Smooth muscle cell (in vitro differentiated cells): ENCODE measurements at regions not wholly inside any gene's neighbourhood (a gene's known extent, or its start where the extent isn't known, plus 50 kb on each side); places are given as distances from the start of the nearest gene placed in this dataset.
"Not testable (repeated sequence)": the region's sequence is repeated elsewhere in the genome, so short reads cannot be mapped to it uniquely, and the experiment has no call there.

Experiments
- DNase-seq: peaks from one replicate; lab custom pipeline; 2025; ENCODE audit not compliant: unreplicated experiment; lab: John Stamatoyannopoulos, UW
- H2AFZ ChIP-seq: fragments of 200-600 bp; sonication (generic); 2 replicates; pipeline ENCODE4 v1.6.0; 2016; ENCODE audit warnings: antibody characterized with exemption, low read depth, mild to moderate bottlenecking
- H3F3A ChIP-seq: fragments of 200-600 bp; sonication (generic); 2 replicates; pipeline ENCODE4 v1.6.0; 2017; ENCODE audit warnings: antibody characterized with exemption, low read depth
- H3K27ac ChIP-seq: fragments of 200-600 bp; sonication (generic); 2 replicates; pipeline ENCODE4 v1.5.1; 2016; ENCODE audit warnings: low read depth, mild to moderate bottlenecking
- H3K27me3 ChIP-seq: fragments of 200-600 bp; sonication (generic); 2 replicates; pipeline ENCODE4 v1.6.1; 2016; ENCODE audit warnings: low read depth, mild to moderate bottlenecking
- H3K36me3 ChIP-seq: fragments of 200-600 bp; sonication (generic); 2 replicates; pipeline ENCODE4 v1.5.1; 2016; ENCODE audit warnings: low read depth
- H3K4me1 ChIP-seq: fragments of 200-600 bp; sonication (generic); 2 replicates; pipeline ENCODE4 v1.5.1; 2016; ENCODE audit warnings: low read depth
- H3K4me2 ChIP-seq: fragments of 200-600 bp; sonication (generic); 2 replicates; pipeline ENCODE4 v1.6.0; 2016; ENCODE audit warnings: mild to moderate bottlenecking
- H3K4me3 ChIP-seq: fragments of 200-600 bp; sonication (generic); 2 replicates; pipeline ENCODE4 v1.5.1; 2016; ENCODE audit warnings: mild to moderate bottlenecking
- H3K79me2 ChIP-seq: fragments of 200-600 bp; sonication (generic); 2 replicates; pipeline ENCODE4 v1.6.0; 2016; ENCODE audit warnings: low read depth, mild to moderate bottlenecking
- H3K9ac ChIP-seq: fragments of 200-600 bp; sonication (generic); 2 replicates; pipeline ENCODE4 v1.6.0; 2016; ENCODE audit warnings: low read depth
- H3K9me3 ChIP-seq: fragments of 200-600 bp; sonication (generic); replicated peaks from 2 replicates; pipeline ENCODE4 v1.5.1; 2016; ENCODE audit warnings: low read depth
- H4K20me1 ChIP-seq: fragments of 200-600 bp; sonication (generic); 2 replicates; pipeline ENCODE4 v1.6.0; 2016; ENCODE audit warnings: low read depth
- WGBS: methylation state at CpG from one replicate; pipeline ENCODE4 v1.1.7; 2016; ENCODE audit warnings: low lambda C conversion rate; 5-methylcytosine and 5-hydroxymethylcytosine counted together
- TF ChIP-seq, protein P1 (sequence below): fragments of 200-600 bp; sonication (generic); IDR thresholded peaks from 2 replicates; pipeline ENCODE4 v1.5.1; 2017; ENCODE audit warnings: borderline replicate concordance, mild to moderate bottlenecking, antibody characterized with exemption; ENCODE audit not compliant: insufficient read depth, poor library complexity, severe bottlenecking

DNA sequence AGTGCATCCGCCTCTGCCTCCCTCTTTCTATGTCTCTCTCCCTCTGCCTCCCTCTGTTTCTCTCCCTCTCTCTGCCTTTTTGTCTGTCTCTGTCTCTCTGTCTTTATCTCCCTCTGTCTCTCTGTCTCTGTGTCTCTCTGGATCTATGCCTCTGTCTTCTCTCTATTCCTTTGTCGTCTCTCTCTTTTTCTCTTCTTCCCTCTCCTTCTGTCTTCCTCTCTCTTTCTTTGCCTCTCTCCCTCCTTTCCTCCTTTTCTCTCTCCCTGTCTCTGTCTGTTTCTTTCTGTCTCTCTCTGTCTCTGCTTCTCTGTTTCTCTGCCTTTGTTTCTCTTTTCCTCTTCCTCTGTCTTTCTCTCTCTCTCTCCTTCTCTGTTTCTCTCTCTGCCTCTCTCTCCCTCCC lies 678.8 kb upstream of the NRP1 start:
- DNase-seq: no peak
- Histone ChIP-seq H2AFZ (no peak overlapping the region), H3K36me3 (no peaks in the 10 kb centered on the region), H3K27ac (no peak overlapping the region), H3K4me1 (no peaks in the 10 kb centered on the region), H3F3A (no peaks in the 10 kb centered on the region), H4K20me1 (no peaks in the 10 kb centered on the region), H3K27me3 (no peaks in the 10 kb centered on the region), H3K79me2 (no peaks in the 10 kb centered on the region), H3K4me2 (no peak overlapping the region), H3K9me3 (no peaks in the 10 kb centered on the region), H3K9ac (no peak overlapping the region), H3K4me3 (no peak overlapping the region)
- 98% methylated on average over 2 of the region's 2 CpGs for WGBS
- TF ChIP-seq, protein P1, sequence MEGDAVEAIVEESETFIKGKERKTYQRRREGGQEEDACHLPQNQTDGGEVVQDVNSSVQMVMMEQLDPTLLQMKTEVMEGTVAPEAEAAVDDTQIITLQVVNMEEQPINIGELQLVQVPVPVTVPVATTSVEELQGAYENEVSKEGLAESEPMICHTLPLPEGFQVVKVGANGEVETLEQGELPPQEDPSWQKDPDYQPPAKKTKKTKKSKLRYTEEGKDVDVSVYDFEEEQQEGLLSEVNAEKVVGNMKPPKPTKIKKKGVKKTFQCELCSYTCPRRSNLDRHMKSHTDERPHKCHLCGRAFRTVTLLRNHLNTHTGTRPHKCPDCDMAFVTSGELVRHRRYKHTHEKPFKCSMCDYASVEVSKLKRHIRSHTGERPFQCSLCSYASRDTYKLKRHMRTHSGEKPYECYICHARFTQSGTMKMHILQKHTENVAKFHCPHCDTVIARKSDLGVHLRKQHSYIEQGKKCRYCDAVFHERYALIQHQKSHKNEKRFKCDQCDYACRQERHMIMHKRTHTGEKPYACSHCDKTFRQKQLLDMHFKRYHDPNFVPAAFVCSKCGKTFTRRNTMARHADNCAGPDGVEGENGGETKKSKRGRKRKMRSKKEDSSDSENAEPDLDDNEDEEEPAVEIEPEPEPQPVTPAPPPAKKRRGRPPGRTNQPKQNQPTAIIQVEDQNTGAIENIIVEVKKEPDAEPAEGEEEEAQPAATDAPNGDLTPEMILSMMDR: no peak

DNA sequence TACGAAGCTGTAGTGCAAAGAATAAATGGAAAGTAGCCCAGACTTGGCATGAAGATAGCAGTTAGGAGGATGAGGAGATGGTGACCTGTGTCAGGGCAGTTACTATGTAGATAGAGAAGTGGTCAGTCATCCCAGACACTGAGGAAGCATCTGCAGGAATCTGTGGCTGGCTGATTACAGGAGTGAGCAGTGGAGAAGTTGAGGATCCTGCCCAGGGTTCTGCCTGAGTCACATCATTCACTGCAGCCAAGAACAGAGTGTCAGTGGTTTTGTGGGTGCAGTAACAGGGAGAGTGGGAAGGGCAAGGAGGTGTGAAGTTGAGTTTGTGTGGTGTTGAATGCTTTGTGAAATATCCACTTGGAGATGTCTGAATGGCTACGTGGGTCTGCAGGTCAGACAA lies 676.4 kb upstream of the NRP1 start:
- Histone ChIP-seq H3K4me1 (no peaks in the 10 kb centered on the region), H3K4me2 (no peak overlapping the region), H3K9ac (no peak overlapping the region), H3K36me3 (no peaks in the 10 kb centered on the region), H3K79me2 (no peaks in the 10 kb centered on the region), H3F3A (no peaks in the 10 kb centered on the region), H3K9me3 (no peaks in the 10 kb centered on the region), H3K27ac (no peak overlapping the region), H3K4me3 (no peak overlapping the region), H3K27me3 (no peaks in the 10 kb centered on the region), H4K20me1 (no peaks in the 10 kb centered on the region), H2AFZ (no peak overlapping the region)
- DNase-seq: no peak
- TF ChIP-seq, protein P1: no peak
- WGBS: 85% methylated on average over 2 of the region's 2 CpGs

DNA sequence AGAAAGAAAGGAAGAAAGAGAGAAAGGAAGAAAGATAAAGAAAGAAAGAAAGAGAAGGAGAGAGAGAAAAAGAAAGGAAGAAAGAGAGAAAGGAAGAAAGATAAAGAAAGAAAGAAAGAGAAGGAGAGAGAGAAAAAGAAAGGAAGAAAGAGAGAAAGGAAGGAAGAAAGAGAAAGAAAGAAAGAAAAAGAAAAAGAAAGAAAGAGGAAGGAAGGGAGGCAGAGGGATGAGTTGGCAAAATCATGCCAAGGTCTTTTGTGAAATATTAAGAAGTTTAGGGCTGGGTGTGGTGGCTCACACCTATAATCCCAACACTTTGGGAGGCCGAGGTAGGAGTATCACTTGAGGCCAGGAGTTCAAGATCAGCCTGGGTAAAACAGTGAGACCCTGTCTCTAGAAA lies 675.8 kb upstream of the NRP1 start:
- whole genome bisulfite sequencing: 100% methylated on average over 1 of the region's 1 CpG
- not testable (repeated sequence) for H3K9ac ChIP-seq

DNA sequence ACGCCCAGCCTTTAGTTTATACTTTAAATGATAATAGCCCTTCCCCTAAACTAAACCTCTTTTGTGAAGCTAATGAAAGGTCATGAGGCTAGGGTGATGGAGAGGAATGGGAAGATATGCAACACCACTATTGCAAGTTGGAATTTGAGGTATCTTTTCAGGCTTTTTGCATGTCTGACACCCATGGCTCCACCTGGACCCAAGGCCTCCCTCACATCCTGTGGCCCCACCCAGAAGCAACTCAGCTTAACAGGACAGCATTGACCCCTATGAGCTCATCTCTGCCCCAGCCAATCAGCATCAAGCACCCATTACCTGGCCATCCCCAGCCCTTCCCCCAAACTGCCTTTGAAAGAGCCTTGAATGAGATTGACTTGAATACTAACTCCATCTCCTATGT lies 674.2 kb upstream of the NRP1 start:
- H2AFZ ChIP-seq: no peak overlapping the region
- H3K79me2 ChIP-seq: no peaks in the 10 kb centered on the region
- H3F3A ChIP-seq: no peaks in the 10 kb centered on the region
- WGBS: 100% methylated on average over 1 of the region's 1 CpG
- H4K20me1 ChIP-seq: no peaks in the 10 kb centered on the region
- no peaks in the 10 kb centered on the region for H3K36me3 ChIP-seq
- no peak overlapping the region for H3K27ac ChIP-seq
- no peak overlapping the region for H3K9ac ChIP-seq
- no peaks in the 10 kb centered on the region for H3K27me3 ChIP-seq
- H3K4me3 ChIP-seq: no peak overlapping the region
- H3K9me3 ChIP-seq: no peaks in the 10 kb centered on the region
- H3K4me1 ChIP-seq: no peaks in the 10 kb centered on the region
- no peak for DNase-seq
- TF ChIP-seq, protein P1: no peak
- H3K4me2 ChIP-seq: no peak overlapping the region

More for the DNA sequence above, 675.8 kb upstream of the NRP1 start:
- not testable (repeated sequence) for H3K27me3 ChIP-seq, H4K20me1 ChIP-seq, H2AFZ ChIP-seq, H3K9me3 ChIP-seq, H3K79me2 ChIP-seq, H3K27ac ChIP-seq, DNase-seq, H3K4me2 ChIP-seq, H3F3A ChIP-seq, H3K36me3 ChIP-seq, H3K4me3 ChIP-seq, H3K4me1 ChIP-seq
